ENCODE measurements at regions not wholly inside any gene's neighbourhood (a gene's known extent, or its start where the extent isn't known, plus 50 kb on each side); places are given as distances from the start of the nearest gene placed in this dataset.
A peak's percentile ranks its signal among the peaks of the same experiment; 100 is the strongest.

- TF ChIP-seq CTCF (IDR thresholded peaks at IDR 0.05) = peak in 1 of 6 experiments; percentile 18
- no peak for TF ChIP-seq POLR2A (IDR thresholded peaks at IDR 0.05)
Observed at GRCh38 chr1:109815809-109816174, 52.1 kb upstream of the EPS8L3 start.

All from esophagus squamous epithelium (tissue), 4 donors.